IMR-90 (cell line): ENCODE measurements at regions not wholly inside any gene's neighbourhood (a gene's known extent, or its start where the extent isn't known, plus 50 kb on each side); places are given as distances from the start of the nearest gene placed in this dataset.

Experiments used
- BHLHE40 ChIP-seq: fragments of 150-350 bp; IDR thresholded peaks from 2 replicates; pipeline ENCODE4 v1.6.1; 2016; ENCODE audit warnings: mild to moderate bottlenecking, low read depth, low read length
- CEBPB ChIP-seq: IDR thresholded peaks from 2 replicates; pipeline ENCODE4 v1.6.1; 2012; ENCODE audit warnings: low read depth, low read length, improper control_type of control experiment
- CHD1 ChIP-seq: IDR thresholded peaks from 2 replicates; pipeline ENCODE4 v1.6.1; 2012; ENCODE audit warnings: low read depth, low read length, improper control_type of control experiment
- MAFK ChIP-seq: IDR thresholded peaks from 2 replicates; pipeline ENCODE4 v1.6.1; 2012; ENCODE audit warnings: low read depth, low read length, improper control_type of control experiment
- MXI1 ChIP-seq: IDR thresholded peaks from 2 replicates; pipeline ENCODE4 v1.6.1; 2012; ENCODE audit warnings: low read depth, mild to moderate bottlenecking, low read length, moderate library complexity, borderline replicate concordance
- POLR2A ChIP-seq: IDR thresholded peaks from 2 replicates; pipeline ENCODE4 v1.6.1; 2012; ENCODE audit warnings: mild to moderate bottlenecking, low read depth, low read length
- RAD21 ChIP-seq: IDR thresholded peaks from 2 replicates; pipeline ENCODE4 v1.6.1; 2012; ENCODE audit warnings: low read length, improper control_type of control experiment
- RCOR1 ChIP-seq: IDR thresholded peaks from 2 replicates; pipeline ENCODE4 v1.6.1; 2012; ENCODE audit warnings: mild to moderate bottlenecking, low read length, improper control_type of control experiment; ENCODE audit not compliant: insufficient replicate concordance
- RFX5 ChIP-seq: IDR thresholded peaks from 2 replicates; pipeline ENCODE4 v1.8.0; 2012; ENCODE audit warnings: low read depth, mild to moderate bottlenecking, low read length, moderate library complexity
- SMC3 ChIP-seq: fragments of 150-350 bp; IDR thresholded peaks from 2 replicates; pipeline ENCODE4 v1.6.1; 2016; ENCODE audit warnings: low read depth, mild to moderate bottlenecking, antibody characterized with exemption, low read length, moderate library complexity
- TF ChIP-seq, protein P1 (sequence below): conservative IDR thresholded peaks from 2 replicates; pipeline ENCODE4 v1.5.1; 2012; ENCODE audit warnings: mild to moderate bottlenecking, low read depth, low read length, improper control_type of control experiment
- TF ChIP-seq, protein P2 (sequence below): fragments of 150-350 bp; IDR thresholded peaks from 2 replicates; pipeline ENCODE4 v1.6.1; 2017; ENCODE audit warnings: mild to moderate bottlenecking, antibody characterized with exemption, low read length, low read depth
- TF ChIP-seq, protein P3 (sequence below): fragments of 150-350 bp; IDR thresholded peaks from 2 replicates; pipeline ENCODE4 v1.6.1; 2016; ENCODE audit warnings: low read depth, mild to moderate bottlenecking, low read length, moderate library complexity, borderline replicate concordance

DNA sequence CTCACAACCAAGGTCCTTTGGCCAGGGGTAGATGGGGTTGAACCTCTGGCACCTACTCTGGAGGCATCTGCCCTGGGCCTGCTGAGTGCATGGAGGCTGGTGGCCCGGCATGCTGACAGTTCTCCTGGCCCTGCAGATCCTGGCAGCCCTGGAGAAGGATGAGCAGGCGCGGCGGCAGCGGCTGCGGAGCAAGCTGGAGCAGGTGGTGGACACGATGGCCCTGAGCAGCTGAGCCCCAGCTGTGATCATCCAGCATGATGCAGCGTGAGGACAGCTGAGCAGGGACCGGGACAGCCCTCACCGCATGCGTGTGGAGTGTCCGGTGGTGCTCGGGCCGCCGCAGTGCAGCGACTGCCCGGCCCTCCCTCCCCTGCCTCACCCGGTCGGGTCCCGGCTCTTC lies 50.9 kb downstream of the PLXNA1 start:
- TF ChIP-seq, protein P1, sequence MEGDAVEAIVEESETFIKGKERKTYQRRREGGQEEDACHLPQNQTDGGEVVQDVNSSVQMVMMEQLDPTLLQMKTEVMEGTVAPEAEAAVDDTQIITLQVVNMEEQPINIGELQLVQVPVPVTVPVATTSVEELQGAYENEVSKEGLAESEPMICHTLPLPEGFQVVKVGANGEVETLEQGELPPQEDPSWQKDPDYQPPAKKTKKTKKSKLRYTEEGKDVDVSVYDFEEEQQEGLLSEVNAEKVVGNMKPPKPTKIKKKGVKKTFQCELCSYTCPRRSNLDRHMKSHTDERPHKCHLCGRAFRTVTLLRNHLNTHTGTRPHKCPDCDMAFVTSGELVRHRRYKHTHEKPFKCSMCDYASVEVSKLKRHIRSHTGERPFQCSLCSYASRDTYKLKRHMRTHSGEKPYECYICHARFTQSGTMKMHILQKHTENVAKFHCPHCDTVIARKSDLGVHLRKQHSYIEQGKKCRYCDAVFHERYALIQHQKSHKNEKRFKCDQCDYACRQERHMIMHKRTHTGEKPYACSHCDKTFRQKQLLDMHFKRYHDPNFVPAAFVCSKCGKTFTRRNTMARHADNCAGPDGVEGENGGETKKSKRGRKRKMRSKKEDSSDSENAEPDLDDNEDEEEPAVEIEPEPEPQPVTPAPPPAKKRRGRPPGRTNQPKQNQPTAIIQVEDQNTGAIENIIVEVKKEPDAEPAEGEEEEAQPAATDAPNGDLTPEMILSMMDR: no peak
- no peak for TF ChIP-seq RFX5
- no peak for TF ChIP-seq MAFK
- TF ChIP-seq CEBPB: no peak
- no peak for TF ChIP-seq POLR2A
- TF ChIP-seq RAD21: no peak
- TF ChIP-seq, protein P2, sequence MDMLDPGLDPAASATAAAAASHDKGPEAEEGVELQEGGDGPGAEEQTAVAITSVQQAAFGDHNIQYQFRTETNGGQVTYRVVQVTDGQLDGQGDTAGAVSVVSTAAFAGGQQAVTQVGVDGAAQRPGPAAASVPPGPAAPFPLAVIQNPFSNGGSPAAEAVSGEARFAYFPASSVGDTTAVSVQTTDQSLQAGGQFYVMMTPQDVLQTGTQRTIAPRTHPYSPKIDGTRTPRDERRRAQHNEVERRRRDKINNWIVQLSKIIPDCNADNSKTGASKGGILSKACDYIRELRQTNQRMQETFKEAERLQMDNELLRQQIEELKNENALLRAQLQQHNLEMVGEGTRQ: no peak
- TF ChIP-seq RCOR1: no peak
- TF ChIP-seq, protein P3, sequence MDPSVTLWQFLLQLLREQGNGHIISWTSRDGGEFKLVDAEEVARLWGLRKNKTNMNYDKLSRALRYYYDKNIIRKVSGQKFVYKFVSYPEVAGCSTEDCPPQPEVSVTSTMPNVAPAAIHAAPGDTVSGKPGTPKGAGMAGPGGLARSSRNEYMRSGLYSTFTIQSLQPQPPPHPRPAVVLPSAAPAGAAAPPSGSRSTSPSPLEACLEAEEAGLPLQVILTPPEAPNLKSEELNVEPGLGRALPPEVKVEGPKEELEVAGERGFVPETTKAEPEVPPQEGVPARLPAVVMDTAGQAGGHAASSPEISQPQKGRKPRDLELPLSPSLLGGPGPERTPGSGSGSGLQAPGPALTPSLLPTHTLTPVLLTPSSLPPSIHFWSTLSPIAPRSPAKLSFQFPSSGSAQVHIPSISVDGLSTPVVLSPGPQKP: no peak
- TF ChIP-seq CHD1: no peak
- TF ChIP-seq MXI1: no peak
- no peak for TF ChIP-seq BHLHE40
- TF ChIP-seq SMC3: no peak
